Cortex of kidney (tissue), 1 donor: ENCODE measurements at regions not wholly inside any gene's neighbourhood (a gene's known extent, or its start where the extent isn't known, plus 50 kb on each side); places are given as distances from the start of the nearest gene placed in this dataset.
"Not testable (repeated sequence)": the region's sequence is repeated elsewhere in the genome, so short reads cannot be mapped to it uniquely, and the experiment has no call there.

Experiments used
- DNase-seq: peaks from one replicate; lab custom pipeline; 2025; lab: John Stamatoyannopoulos, UW

- DNase-seq: no peak
These were observed 891.1 kb downstream of the TMEM121 start for GRCh38 chr14:106417224-106418049.

- no peak for DNase-seq
These were observed 893.1 kb downstream of the TMEM121 start for GRCh38 chr14:106419376-106419965.

GRCh38 chr14:106421431-106422033 is 895.1 kb downstream of the TMEM121 start:
- not testable (repeated sequence) for DNase-seq

GRCh38 chr14:106422066-106422465 is 895.7 kb downstream of the TMEM121 start:
- no peak for DNase-seq

GRCh38 chr14:106425150-106425549 is 898.8 kb downstream of the TMEM121 start:
- not testable (repeated sequence) for DNase-seq

GRCh38 chr14:106436310-106436905 is 910.0 kb downstream of the TMEM121 start:
- DNase-seq: no peak

GRCh38 chr14:106442857-106443256 is 916.5 kb downstream of the TMEM121 start:
- DNase-seq: no peak

GRCh38 chr14:106455026-106455425 is 928.6 kb downstream of the TMEM121 start:
- no peak for DNase-seq

- DNase-seq: no peak
These were observed 933.8 kb downstream of the TMEM121 start for GRCh38 chr14:106459971-106460730.

GRCh38 chr14:106460916-106461315 is 934.5 kb downstream of the TMEM121 start:
- DNase-seq: no peak

- DNase-seq: not testable (repeated sequence)
These were observed 940.1 kb downstream of the TMEM121 start for GRCh38 chr14:106466483-106466882.

- DNase-seq: not testable (repeated sequence)
These were observed 942.5 kb downstream of the TMEM121 start for GRCh38 chr14:106468869-106469268.

- not testable (repeated sequence) for DNase-seq
These were observed 943.6 kb downstream of the TMEM121 start for GRCh38 chr14:106470028-106470427.

- DNase-seq: not testable (repeated sequence)
These were observed 948.1 kb downstream of the TMEM121 start for GRCh38 chr14:106474261-106475028.

- DNase-seq: not testable (repeated sequence)
These were observed 948.8 kb downstream of the TMEM121 start for GRCh38 chr14:106475214-106475613.

GRCh38 chr14:106477600-106477999 is 951.2 kb downstream of the TMEM121 start:
- not testable (repeated sequence) for DNase-seq

- DNase-seq: not testable (repeated sequence)
These were observed 953.9 kb downstream of the TMEM121 start for GRCh38 chr14:106480287-106480686.

- DNase-seq: not testable (repeated sequence)
These were observed 955.8 kb downstream of the TMEM121 start for GRCh38 chr14:106482213-106482612.

- no peak for DNase-seq
These were observed 961.2 kb downstream of the TMEM121 start for GRCh38 chr14:106487600-106487999.

- no peak for DNase-seq
These were observed 961.9 kb downstream of the TMEM121 start for GRCh38 chr14:106488291-106488690.
